ENCODE measurements at regions not wholly inside any gene's neighbourhood (a gene's known extent, or its start where the extent isn't known, plus 50 kb on each side); places are given as distances from the start of the nearest gene placed in this dataset.
"Not testable (repeated sequence)": the region's sequence is repeated elsewhere in the genome, so short reads cannot be mapped to it uniquely, and the experiment has no call there.

- DNase-seq (ENCODE audit: insufficient read length, low spot score) (no peak), FAIRE-seq (no peak)
- TF ChIP-seq POLR2A (IDR thresholded peaks at IDR 0.05; ENCODE audit: low read depth, low read length) = no peak
Observed at GRCh38 chr6:137320271-137320670, 101.1 kb upstream of the IFNGR1 start.

- FAIRE-seq (no peak), DNase-seq (ENCODE audit: insufficient read length, low spot score) (no peak)
- TF ChIP-seq POLR2A (IDR thresholded peaks at IDR 0.05; ENCODE audit: low read depth, low read length) = no peak
Observed at GRCh38 chr6:137316626-137317025, 97.4 kb upstream of the IFNGR1 start.

GRCh38 chr6:137315081-137315480, 95.9 kb upstream of the IFNGR1 start:
- FAIRE-seq = no peak
- no peak for TF ChIP-seq POLR2A (IDR thresholded peaks at IDR 0.05; ENCODE audit: low read depth, low read length)
- DNase-seq (ENCODE audit: insufficient read length, low spot score) = no peak

- DNase-seq (ENCODE audit: insufficient read length, low spot score) (peak; percentile 8), FAIRE-seq (no peak)
- TF ChIP-seq POLR2A (IDR thresholded peaks at IDR 0.05; ENCODE audit: low read depth, low read length) = no peak
Observed at GRCh38 chr6:137313928-137314855, 95.0 kb upstream of the IFNGR1 start.

- FAIRE-seq = no peak
- DNase-seq (ENCODE audit: insufficient read length, low spot score) = no peak
- no peak for TF ChIP-seq POLR2A (IDR thresholded peaks at IDR 0.05; ENCODE audit: low read depth, low read length)
Observed at GRCh38 chr6:137313211-137313610, 94.0 kb upstream of the IFNGR1 start.

- FAIRE-seq (no peak), DNase-seq (ENCODE audit: insufficient read length, low spot score) (no peak)
- no peak for TF ChIP-seq POLR2A (IDR thresholded peaks at IDR 0.05; ENCODE audit: low read depth, low read length)
Observed at GRCh38 chr6:137311940-137312339, 92.8 kb upstream of the IFNGR1 start.

- peak; percentile 23 for FAIRE-seq
- peak; percentile 9 for DNase-seq (ENCODE audit: insufficient read length, low spot score)
- TF ChIP-seq POLR2A (IDR thresholded peaks at IDR 0.05; ENCODE audit: low read depth, low read length) = no peak
Observed at GRCh38 chr6:137309078-137309762, 90.0 kb upstream of the IFNGR1 start.

- no peak for FAIRE-seq
- TF ChIP-seq POLR2A (IDR thresholded peaks at IDR 0.05; ENCODE audit: low read depth, low read length) = no peak
- DNase-seq (ENCODE audit: insufficient read length, low spot score) = no peak
Observed at GRCh38 chr6:137307163-137307854, 88.1 kb upstream of the IFNGR1 start.

- TF ChIP-seq POLR2A (IDR thresholded peaks at IDR 0.05; ENCODE audit: low read depth, low read length) = no peak
- DNase-seq (ENCODE audit: insufficient read length, low spot score) (no peak), FAIRE-seq (no peak)
Observed at GRCh38 chr6:137305691-137306090, 86.5 kb upstream of the IFNGR1 start.

GRCh38 chr6:137304020-137304780, 85.0 kb upstream of the IFNGR1 start:
- DNase-seq (ENCODE audit: insufficient read length, low spot score) (no peak), FAIRE-seq (no peak)
- no peak for TF ChIP-seq POLR2A (IDR thresholded peaks at IDR 0.05; ENCODE audit: low read depth, low read length)

- FAIRE-seq = no peak
- no peak for TF ChIP-seq POLR2A (IDR thresholded peaks at IDR 0.05; ENCODE audit: low read depth, low read length)
Observed at GRCh38 chr6:137303441-137303840, 84.3 kb upstream of the IFNGR1 start.

GRCh38 chr6:137299681-137300080, 80.5 kb upstream of the IFNGR1 start:
- DNase-seq (ENCODE audit: insufficient read length, low spot score) (no peak), FAIRE-seq (no peak)
- no peak for TF ChIP-seq POLR2A (IDR thresholded peaks at IDR 0.05; ENCODE audit: low read depth, low read length)

More at GRCh38 chr6:137303441-137303840, 84.3 kb upstream of the IFNGR1 start:
- DNase-seq (ENCODE audit: insufficient read length, low spot score) = no peak

- TF ChIP-seq POLR2A (IDR thresholded peaks at IDR 0.05; ENCODE audit: low read depth, low read length) = no peak
- FAIRE-seq (no peak), DNase-seq (ENCODE audit: insufficient read length, low spot score) (no peak)
Observed at GRCh38 chr6:137297887-137298286, 78.7 kb upstream of the IFNGR1 start.

GRCh38 chr6:137292326-137292725, 73.1 kb upstream of the IFNGR1 start:
- FAIRE-seq; DNase-seq (ENCODE audit: insufficient read length, low spot score): not testable (repeated sequence)

Data from H54 (cell line).